ENCODE measurements at regions not wholly inside any gene's neighbourhood (a gene's known extent, or its start where the extent isn't known, plus 50 kb on each side); places are given as distances from the start of the nearest gene placed in this dataset.

DNA sequence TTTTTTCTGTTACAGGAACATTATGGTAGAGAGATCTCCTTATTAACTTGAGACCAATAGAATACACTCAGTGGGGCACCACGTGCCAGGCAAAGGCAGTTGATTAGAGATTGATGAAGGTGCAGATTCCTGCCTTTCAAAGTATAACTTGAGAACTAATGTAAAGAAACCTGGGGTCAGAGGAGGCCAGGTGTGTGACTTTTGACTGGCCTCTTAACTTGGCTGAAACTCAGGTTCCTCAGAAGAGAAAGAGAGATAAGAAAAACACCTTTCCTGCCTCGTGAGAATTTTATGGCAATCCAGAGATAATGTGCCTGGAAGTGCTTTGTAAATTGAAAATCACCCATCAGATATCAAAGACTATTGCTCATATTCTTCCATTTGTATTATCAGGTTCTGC is 110.7 kb upstream of the GZMB start:
- TF ChIP-seq, protein P1, sequence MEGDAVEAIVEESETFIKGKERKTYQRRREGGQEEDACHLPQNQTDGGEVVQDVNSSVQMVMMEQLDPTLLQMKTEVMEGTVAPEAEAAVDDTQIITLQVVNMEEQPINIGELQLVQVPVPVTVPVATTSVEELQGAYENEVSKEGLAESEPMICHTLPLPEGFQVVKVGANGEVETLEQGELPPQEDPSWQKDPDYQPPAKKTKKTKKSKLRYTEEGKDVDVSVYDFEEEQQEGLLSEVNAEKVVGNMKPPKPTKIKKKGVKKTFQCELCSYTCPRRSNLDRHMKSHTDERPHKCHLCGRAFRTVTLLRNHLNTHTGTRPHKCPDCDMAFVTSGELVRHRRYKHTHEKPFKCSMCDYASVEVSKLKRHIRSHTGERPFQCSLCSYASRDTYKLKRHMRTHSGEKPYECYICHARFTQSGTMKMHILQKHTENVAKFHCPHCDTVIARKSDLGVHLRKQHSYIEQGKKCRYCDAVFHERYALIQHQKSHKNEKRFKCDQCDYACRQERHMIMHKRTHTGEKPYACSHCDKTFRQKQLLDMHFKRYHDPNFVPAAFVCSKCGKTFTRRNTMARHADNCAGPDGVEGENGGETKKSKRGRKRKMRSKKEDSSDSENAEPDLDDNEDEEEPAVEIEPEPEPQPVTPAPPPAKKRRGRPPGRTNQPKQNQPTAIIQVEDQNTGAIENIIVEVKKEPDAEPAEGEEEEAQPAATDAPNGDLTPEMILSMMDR (IDR thresholded peaks at IDR 0.05; ENCODE audit: low read depth, low read length) = no peak

DNA sequence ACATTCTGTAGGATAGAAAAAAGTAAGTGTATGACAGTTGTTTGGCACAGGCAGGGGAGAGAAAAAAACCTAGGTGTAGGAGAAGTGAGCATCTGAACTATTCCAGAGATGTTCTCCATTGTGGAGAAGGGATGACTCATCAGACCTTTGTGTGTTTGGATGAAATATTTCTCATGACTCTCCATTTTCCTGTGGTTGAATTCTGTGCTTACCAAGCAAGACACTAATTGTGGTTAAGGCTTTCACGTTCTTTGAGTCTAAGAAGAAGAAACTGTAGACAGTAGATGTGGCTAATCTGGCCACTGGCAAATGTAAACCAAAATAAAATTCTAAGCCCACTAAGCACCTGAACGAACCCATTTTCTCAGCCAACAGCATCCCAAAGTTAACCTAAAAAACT is 107.9 kb upstream of the GZMB start:
- TF ChIP-seq, protein P1 (IDR thresholded peaks at IDR 0.05; ENCODE audit: low read depth, low read length) = no peak
- H3K4me3 ChIP-seq (ENCODE audit: low read depth, low read length) = no peak overlapping the region

More for the DNA sequence above, 110.7 kb upstream of the GZMB start:
- no peak overlapping the region for H3K4me3 ChIP-seq (ENCODE audit: low read depth, low read length)

DNA sequence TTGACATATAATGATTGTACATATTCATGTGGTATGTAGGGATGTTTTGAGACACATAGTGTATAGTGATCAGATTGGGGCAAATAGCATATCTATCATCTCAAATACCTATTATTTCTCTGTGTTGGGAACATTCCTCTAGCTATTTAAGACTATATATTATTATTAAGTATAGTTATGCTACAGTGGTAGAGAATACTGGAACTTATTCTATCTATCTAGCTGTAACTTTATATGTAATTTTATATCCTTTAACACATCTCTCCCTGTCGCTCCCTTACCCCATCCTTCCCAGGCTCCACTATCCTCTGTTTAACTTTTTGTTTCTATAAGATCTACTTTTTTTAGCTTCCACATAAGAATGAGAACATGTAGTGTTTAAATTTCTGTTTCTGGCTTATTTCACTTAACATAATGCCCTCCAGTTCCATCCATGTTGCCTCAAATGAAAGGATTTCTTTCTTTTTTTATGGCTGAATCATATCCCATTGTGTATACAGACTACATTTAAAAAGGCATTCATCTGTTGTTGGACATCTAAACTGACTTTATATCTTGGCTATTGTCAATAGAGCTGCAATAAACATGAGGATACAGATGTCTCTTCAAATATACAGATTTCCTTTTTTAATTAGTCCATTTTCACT is 102.1 kb upstream of the GZMB start:
- TF ChIP-seq, protein P1 (IDR thresholded peaks at IDR 0.05; ENCODE audit: low read depth, low read length) = no peak
- no peak overlapping the region for H3K4me3 ChIP-seq (ENCODE audit: low read depth, low read length)

DNA sequence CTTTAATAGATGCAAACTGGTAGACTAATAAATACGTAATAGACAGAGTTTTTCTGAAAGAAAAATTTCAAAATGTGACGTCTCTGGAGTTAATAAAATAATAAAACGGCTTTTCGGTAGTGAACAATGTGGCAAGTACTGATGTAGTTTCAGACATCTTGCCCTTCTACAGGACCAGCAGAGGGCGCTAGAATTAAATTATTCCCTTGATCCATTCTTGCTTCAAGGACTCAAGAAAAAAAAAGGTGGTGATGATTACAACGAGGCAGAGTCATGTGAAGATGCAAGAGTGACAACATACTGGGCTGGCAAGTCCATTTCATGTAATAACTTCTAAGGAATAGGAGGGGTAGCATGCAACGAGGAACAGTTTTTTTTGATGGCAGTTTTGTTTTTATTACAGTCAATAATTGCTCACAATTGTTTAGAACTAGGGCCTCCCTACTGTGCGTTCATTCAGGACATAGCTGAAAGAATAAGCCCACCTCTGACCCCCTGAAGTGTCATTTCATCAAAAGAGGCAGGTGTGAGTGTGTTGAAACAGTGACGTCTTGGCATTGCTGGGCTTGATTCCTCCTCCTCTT is 101.0 kb upstream of the GZMB start:
- H3K4me3 ChIP-seq (ENCODE audit: low read depth, low read length) = no peak overlapping the region
- TF ChIP-seq, protein P1 (IDR thresholded peaks at IDR 0.05; ENCODE audit: low read depth, low read length) = peak; percentile 5; the same call in 1 of the 2 replicates

DNA sequence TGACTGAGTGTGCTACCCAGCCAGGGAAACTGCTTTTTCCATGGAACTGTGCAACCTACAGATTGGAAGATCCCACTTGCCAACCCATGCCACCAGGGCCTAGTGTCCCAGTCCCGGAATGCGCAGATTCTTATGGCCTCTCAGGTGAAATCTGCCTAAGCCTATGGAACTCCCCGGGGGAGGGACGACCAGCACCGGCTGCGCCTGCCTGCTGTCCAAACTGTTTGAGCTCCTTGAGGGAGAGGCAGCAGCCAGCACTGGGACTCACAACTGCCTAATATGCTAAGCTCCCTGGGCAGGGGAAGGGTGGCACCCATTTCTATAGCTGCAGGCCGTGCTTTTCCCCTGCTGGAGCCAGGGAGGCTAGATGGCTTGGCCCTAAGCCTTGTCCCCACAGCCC is 92.5 kb upstream of the GZMB start:
- no peak overlapping the region for H3K4me3 ChIP-seq (ENCODE audit: low read depth, low read length)
- TF ChIP-seq, protein P1 (IDR thresholded peaks at IDR 0.05; ENCODE audit: low read depth, low read length) = no peak

DNA sequence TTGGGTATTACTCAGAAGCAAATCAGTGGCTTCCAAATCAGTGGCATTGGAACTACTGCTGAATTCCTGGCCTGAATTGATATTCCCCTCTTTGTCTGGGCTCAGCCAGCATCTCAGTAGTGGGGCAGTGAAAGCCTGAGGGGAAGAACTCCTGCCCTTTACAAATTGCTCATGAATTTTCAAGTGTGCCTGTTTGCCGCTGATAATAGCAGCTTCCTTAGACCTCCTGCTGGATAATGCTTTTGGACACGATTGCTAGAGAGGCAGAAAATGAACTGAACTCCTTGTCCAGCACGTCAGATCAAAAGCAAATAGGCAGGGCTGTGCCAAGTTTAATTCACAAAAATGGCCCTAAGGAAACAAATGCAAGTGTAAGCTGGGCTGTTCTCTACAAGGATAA is 91.3 kb upstream of the GZMB start:
- no peak overlapping the region for H3K4me3 ChIP-seq (ENCODE audit: low read depth, low read length)
- TF ChIP-seq, protein P1 (IDR thresholded peaks at IDR 0.05; ENCODE audit: low read depth, low read length) = no peak

DNA sequence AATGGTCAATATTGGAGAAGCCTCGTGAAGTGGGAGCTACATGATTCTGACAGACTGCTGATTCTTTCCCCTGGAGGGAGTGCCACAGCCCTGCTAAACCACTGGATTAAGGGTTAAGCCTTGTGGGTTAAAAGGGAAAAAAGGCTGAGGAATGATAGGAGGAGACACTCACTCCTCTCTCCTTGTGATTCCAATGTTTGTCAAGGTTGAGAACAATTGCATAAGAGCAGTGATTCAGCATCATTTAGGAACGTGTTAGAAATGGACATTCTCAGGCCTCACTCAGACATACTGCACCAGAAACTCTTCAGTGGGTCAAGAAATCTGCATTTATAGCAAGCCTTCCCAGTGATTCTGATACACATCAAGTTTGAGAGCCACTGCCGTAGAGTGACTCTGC is 87.8 kb upstream of the GZMB start:
- TF ChIP-seq, protein P1 (IDR thresholded peaks at IDR 0.05; ENCODE audit: low read depth, low read length) = no peak
- no peak overlapping the region for H3K4me3 ChIP-seq (ENCODE audit: low read depth, low read length)
